GM19438 (cell line): ENCODE measurements at regions not wholly inside any gene's neighbourhood (a gene's known extent, or its start where the extent isn't known, plus 50 kb on each side); places are given as distances from the start of the nearest gene placed in this dataset.

Experiments used
- ATAC-seq: cut with Tn5 transposase; IDR thresholded peaks from one replicate; pipeline ENCODE4 v1.9.1; 2021; ENCODE audit warnings: low read depth; ENCODE audit not compliant: unreplicated experiment

GRCh38 chr4:83172371-83172770 is 57.8 kb upstream of the PLAC8 start:
- ATAC-seq = no peak

GRCh38 chr4:83171436-83172039 is 57.0 kb upstream of the PLAC8 start:
- ATAC-seq = no peak

- no peak for ATAC-seq
Measured at GRCh38 chr4:83170952-83171399, 56.4 kb upstream of the PLAC8 start.
